Sciatic nerve (tissue), 2 donors: ENCODE measurements at regions not wholly inside any gene's neighbourhood (a gene's known extent, or its start where the extent isn't known, plus 50 kb on each side); places are given as distances from the start of the nearest gene placed in this dataset.
"Not testable (repeated sequence)": the region's sequence is repeated elsewhere in the genome, so short reads cannot be mapped to it uniquely, and the experiment has no call there.

Source experiments
- ATAC-seq: fragments of 200-7000 bp; cut with Tn5 transposase; one replicate; pipeline ENCODE4 v1.9.1; 2020; ENCODE audit warnings: mild to moderate bottlenecking, moderate library complexity
- DNase-seq: peaks from one replicate; pipeline ENCODE4 v3.0.0-alpha.2; 2020; ENCODE audit warnings: low spot score
- intact Hi-C: fragments of 100-400 bp; cut with DNase I; formaldehyde crosslinking; loops from one replicate; pipeline ENCODE4 v1.14.2; 2022
- donor health status: DM: no; HTN: no; CAD: no.
- donor health status: DM: no; HTN: no; CAD: no.

DNA sequence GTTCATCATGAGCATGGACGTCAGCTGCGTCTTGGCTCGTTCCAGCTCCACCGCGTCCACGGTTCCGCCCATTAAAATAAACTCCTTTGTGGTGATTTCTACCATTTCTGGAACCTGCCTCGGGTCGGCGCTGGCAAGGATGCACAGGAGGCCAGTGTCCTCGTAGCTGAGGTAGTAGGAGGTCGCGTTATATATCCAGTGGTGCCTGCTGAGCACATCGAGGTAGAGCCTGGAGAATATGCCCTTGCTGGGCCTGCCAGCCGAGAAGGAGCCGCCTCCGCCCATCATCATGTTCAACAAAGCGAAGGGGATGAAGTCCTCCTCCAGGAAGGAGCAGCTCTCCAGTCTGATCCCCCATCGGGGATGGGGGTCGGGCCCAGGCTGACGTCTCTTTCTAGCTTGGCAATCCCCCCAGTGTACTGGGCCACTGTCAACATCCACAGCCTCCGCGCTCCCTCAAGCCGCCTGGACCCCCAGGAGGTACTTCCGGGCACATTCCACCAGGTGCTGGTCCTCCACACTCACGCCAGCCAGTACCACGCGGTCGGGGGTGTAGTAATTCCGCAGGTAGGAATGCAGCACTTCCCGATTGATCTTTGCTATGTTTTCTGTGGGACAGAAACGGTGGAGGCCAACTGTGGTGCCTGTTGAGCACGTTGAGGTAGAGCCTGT is 120.9 kb upstream of the GRID2 start:
- ATAC-seq (no peak), DNase-seq (no peak)
- intact Hi-C loops = no loop called here

DNA sequence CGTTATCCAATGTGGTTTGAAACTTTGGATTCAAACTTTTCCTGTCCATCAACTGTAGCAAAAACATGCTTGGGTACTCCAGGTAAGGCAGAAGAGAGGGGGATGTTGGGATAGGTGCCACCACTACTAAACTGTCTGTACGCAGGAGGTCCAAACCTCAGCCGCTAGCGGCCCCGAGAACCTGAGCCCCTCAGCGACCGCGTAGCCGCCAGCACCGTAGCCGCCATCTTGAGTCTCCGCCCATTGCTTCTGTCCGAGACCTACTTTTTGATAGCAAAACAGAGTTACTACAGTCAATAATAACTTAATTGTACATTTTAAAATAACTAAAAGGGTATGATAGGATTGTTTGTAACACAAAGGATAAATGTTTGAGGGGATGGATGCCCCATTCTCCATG is 119.9 kb upstream of the GRID2 start:
- no peak for ATAC-seq
- intact Hi-C loops = no loop called here

DNA sequence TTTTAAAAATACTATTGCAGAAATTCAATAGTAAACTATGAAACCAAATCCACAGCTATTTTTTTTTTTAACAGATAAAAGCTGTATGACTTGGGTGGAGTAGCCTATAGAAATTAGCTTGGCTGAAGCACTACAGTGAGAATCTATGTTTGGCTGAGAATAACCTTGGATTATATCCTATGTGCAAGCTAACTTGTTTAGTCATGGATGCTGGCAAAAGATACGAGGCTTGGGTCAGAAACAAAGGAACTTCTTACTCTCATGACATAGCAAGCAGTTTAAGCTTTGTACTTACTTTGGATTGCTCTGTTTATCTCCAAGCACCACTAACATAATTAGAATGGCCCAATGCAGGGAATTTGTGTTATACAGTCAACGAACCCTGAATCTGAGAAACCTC is 119.2 kb upstream of the GRID2 start:
- intact Hi-C loops = no loop called here
- DNase-seq (no peak), ATAC-seq (no peak)

More for the DNA sequence above, 119.9 kb upstream of the GRID2 start:
- no peak for DNase-seq

DNA sequence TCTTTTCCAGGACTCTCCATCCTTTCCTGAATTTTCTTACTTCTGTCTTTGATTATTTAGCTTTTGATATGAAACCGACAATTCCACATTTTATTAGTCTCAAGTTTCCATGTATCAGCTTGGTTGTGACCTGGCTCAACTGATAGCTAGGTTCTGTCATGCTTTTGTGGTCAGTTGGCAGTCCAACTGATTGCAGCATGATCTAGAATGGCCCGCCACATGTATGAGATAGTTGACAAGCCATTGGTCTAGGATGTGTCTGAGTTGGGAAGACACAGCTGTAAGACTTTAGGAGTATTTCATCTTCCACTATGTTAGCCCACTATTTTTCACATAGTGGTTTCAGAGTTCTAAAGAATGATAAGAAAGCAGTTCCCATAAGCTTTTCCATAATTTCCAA is 117.5 kb upstream of the GRID2 start:
- ATAC-seq = no peak
- DNase-seq = no peak
- intact Hi-C loops = no loop called here

DNA sequence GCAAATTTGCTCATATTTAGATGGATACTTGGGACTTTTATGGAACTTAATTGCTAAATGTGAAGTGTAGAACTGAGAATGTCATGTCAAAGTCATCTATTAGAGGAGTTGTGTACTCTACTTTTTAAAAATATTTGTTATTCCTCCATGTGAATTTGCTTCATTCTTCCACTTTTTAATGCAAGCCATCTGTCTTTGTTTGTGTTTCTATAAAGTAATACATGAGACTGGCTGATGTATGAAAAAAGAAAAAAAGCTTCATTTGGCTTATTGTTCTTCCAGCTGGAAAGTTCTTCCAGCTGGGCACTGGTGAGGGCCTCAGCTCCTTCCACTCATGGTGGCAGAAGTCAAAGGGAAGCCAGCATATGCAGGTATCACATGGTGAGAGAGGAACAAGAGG is 114.6 kb upstream of the GRID2 start:
- DNase-seq (no peak), ATAC-seq (no peak)
- intact Hi-C loops = no loop called here

DNA sequence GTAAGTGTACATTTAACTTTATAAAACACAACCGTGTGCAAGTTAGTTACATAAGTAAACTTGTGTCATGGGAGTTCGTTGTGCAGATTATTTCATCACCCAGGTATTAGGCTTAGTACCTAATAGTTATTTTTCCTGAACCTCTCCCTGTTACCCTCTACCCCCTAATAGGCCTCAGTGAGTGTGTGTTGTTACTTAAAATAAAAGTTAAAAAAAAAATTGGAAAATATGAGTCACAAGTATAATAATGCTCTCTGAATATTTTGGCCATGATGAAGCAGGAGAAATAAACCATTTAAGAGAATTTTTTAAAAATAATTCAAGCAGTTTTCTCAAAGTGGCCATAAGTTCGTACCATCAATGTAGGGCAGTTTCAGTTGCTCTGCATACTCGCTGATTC is 105.1 kb upstream of the GRID2 start:
- no peak for DNase-seq
- ATAC-seq = no peak

DNA sequence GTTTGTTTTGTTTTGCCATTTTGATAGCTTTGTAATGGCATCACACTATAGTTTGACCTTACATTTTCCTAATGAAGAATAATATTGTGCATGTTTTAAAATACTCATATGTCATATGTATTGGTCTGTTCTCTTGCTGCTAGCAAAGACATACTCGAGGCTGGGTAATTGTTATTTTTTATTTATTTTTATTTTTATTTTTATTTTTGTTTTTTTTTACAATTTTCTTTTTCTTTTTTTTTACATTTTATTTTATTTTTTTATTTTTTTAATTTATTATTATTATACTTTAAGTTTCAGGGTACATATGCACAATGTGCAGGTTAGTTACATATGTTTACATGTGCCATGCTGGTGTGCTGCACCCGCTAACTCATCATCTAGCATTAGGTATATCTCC is 104.6 kb upstream of the GRID2 start:
- DNase-seq (no peak), ATAC-seq (no peak)
- intact Hi-C loops = no loop called here

More for the DNA sequence above, 105.1 kb upstream of the GRID2 start:
- intact Hi-C loops = no loop called here

DNA sequence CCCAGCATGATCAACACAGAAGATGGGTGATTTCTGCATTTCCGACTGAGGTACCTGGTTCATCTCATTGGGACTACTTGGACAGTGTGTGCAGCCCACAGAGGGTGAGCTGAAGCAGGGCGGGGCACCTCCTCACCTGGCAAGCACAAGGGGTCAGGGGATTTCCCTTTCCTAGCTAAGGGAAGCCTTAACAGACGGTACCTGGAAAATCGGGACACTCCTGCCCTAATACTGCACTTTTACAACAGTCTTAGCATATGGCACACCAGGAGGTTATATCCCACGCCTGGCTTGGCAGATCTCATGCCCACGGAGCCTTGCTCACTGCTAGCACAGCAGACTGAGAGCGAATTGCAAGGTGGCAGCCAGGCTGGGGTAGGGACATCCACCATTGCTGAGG is 92.9 kb upstream of the GRID2 start:
- ATAC-seq (no peak), DNase-seq (no peak)
- intact Hi-C loops = no loop called here

DNA sequence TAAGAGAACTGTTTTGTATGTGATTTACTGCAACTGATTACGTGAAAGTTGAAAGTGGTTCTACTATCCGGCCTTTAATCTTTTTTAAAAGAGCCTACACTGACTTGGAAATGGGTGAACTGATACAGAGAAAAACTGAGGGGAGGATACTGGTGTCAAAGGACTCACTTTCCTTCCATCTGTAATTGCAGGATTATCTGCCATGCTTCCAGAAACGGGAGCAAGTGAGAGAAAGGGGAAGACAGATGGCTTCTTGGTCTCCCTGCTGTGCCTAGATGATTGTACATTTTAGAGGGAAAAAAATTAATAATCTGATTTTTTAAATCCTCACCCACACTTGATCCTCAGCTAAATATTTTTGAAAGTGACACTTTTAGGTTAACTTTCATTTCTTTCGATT is 88.3 kb upstream of the GRID2 start:
- intact Hi-C loops = no loop called here
- no peak for ATAC-seq

DNA sequence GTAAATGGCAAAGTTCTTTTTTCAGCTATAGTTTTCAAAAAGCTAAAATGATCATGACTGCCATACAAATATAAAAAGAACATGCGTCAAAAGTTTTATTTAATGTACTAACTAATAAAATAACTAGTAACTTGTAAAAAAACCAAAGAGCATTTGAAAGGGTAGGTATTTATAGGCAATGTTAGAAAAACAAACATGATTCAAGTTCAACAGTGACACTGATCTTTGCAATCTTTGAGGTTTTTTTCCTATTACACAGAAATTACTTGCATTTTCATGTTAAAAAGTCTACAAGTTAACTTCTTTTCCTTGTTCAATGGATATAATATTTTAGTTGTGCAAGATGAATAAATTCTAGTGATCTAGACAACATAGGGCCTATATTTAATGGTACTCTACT is 72.3 kb upstream of the GRID2 start:
- intact Hi-C loops = no loop called here
- DNase-seq (no peak), ATAC-seq (no peak)

More for the DNA sequence above, 88.3 kb upstream of the GRID2 start:
- no peak for DNase-seq

DNA sequence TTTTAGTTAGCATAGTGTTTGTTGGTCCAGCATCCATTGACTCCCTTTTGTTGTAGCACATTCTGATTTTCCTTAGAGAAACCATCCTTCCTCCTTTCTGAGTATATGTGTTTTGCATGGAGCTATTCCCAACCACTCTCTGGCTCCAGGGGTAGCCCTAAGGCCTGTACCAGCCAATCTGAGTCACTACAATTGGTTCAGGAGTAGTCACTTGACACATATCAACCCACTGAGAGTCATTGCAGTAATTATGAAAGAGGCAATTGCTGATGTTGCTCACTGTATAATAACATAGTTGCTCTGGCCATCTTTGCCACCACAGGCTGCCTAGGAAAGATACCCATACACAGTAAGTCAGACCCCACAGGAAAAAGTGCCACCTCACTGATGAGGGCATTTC is 71.2 kb upstream of the GRID2 start:
- DNase-seq = no peak
- ATAC-seq = no peak
- intact Hi-C loops = no loop called here

DNA sequence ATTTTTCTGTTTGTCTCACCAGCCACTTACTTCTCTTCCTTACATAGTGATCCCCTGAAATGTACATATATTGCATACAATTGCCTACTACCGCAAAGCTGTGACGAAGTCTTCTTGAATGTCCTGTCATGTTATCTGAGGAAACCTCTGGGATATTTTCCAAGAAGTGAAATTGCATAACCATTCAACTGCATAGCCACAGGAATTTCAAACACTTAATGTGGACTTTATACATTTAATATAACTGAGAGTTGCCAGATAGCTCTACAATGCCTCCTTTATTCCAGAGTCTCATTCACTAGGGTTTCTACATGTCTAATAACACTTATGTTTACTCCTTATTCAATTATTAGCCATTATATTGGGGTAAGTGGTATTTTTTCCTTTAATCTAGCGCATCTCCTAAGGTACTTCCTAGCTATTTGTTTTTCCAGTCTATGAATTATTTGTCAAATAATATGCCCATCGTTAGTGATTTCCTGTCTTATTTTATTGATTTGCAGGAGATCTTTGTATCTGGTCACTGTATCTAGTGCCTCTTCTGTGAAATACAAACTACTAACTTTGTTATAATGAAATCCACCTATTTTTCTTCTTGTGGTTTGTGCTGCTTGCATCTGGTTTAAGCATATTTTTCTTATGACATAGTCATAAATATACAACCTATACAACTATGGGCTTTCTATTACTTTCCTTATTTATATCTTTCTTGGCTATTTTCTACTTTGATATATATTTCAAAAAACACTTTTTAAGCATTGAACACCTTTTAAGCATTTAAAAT is 69.2 kb upstream of the GRID2 start:
- DNase-seq = no peak
- intact Hi-C loops = no loop called here
- ATAC-seq = no peak

DNA sequence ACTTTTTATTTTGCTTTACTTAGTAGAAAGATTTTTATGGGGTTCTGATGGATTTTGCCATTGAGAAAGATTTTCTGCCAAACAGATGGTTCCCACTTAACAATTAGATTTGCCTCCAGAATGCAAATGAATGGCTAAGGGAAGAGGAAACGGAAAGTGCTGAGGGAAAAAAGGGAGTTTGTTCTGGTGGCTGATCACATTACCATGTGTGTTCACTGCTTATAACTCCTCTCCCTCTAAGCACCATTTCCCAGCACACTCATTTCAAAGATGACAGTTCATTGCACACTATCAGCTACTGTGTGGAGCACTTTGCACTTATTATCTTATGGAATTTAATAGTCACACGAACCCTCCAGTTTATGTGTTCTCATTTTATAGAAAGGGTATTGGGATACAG is 68.0 kb upstream of the GRID2 start:
- intact Hi-C loops = no loop called here
- ATAC-seq (no peak), DNase-seq (no peak)

DNA sequence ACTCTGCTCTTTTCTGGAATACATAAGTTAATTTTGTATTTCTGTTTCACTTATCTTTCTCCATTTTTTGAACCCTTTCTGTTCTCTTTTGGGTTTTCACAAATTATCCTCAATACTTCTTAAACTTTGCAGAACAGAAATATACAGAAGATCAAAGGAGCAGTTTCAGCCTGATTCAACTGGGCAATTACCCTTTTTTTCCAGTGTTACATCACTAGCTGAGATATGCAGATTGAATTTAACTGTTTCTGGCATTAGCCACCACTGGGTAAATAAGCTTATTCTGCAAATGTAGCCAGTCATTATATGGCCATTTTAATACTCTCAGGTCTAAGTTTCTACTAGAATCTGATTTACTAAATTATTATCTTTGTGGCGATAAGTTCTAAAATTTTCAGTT is 66.9 kb upstream of the GRID2 start:
- DNase-seq = no peak
- intact Hi-C loops = no loop called here

DNA sequence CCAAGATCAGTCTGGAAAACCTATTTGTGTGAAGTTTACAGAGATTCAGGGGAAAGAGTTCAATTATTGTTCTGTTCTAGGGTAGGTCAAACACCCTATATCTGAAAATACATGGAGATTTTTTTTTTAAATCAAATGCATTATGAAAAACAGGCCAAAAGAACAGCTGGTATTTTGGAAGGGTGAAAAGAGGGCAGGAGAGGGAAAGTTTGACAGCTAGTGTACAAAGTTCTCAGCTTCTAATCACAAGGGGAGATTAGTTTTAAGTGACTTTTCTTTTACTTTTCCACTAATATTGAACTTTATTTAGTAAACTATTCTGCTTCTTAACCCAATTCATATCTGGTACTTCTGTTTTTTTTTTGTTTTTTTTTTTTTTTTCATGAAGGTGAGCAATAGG is 66.2 kb upstream of the GRID2 start:
- DNase-seq (no peak), ATAC-seq (no peak)
- intact Hi-C loops = no loop called here

More for the DNA sequence above, 66.9 kb upstream of the GRID2 start:
- ATAC-seq = no peak

DNA sequence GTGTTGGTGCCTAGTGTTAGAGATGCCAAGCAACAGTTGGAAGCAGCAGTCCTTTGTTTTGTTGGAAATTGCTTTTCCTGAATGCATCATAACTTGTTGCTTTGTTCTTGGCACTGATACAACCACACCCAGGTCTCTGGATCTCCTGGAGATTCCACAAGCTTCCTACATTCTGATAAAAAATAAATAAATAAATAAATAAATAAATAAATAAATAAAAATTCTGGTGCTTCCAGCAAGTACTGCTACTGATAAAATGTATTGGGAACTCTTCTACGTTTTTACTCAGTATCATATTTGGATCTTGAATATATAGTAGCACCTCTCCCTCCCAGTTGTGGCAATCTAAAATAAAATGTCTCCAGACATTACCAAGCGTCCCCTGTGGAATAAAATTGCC is 62.7 kb upstream of the GRID2 start:
- intact Hi-C loops = no loop called here
- ATAC-seq = no peak

DNA sequence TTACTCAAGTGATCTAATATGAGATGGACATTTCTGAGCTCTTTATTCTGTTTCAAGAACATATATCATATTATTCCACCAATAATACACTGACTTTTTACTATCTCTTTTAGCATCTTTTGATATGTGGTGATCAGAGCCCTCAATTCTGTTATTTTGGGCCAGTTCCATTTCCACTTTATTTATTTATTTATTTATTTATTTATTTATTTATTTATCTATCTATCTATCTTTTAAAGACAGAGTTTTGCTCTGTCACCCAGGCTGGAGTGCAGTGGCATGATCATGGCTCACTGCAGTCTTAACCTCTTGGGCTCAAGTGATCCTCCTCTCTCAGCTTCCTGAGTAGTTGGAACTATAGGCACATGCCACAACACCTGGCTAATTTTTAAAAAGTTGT is 57.4 kb upstream of the GRID2 start:
- ATAC-seq = no peak
- no peak for DNase-seq
- intact Hi-C loops = no loop called here

More for the DNA sequence above, 62.7 kb upstream of the GRID2 start:
- no peak for DNase-seq

DNA sequence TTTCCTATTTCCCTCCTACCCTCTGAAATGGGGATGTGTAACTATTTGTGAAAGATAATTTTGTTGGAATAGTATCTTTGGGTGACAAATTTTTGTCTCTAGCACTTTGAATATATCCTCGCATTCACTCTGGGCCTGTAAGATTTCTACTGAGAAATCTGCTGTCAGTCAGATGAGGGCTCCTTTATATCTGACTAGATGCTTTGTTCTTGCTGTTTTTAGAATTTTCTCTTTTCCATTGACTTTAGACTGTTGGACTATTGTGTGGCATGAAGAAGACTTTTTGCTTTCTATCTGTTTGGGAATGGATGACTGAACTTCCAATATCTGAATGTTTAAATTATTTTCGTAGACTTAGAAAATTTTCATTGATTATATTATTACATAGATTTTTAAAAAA is 54.2 kb upstream of the GRID2 start:
- no peak for DNase-seq
- intact Hi-C loops = no loop called here
- no peak for ATAC-seq

DNA sequence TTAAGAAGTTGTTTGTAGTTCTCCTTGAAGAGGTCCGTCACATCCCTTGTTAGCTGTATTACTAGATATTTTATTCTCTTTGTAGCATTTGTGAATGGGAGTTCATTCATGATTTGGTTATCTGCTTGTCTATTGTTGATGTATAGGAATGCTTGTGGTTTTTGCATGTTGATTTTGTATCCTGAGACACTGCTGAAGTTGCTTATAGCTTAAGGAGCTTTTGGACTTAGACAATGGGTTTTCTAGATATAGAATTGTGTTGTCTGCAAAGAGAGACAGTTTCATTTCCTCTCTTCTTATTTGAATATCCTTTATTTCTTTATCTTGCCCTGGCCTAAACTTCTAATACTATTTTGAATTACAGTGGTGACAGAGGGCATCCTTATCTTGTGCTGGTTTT is 52.1 kb upstream of the GRID2 start:
- intact Hi-C loops = no loop called here
- ATAC-seq (no peak), DNase-seq (no peak)

DNA sequence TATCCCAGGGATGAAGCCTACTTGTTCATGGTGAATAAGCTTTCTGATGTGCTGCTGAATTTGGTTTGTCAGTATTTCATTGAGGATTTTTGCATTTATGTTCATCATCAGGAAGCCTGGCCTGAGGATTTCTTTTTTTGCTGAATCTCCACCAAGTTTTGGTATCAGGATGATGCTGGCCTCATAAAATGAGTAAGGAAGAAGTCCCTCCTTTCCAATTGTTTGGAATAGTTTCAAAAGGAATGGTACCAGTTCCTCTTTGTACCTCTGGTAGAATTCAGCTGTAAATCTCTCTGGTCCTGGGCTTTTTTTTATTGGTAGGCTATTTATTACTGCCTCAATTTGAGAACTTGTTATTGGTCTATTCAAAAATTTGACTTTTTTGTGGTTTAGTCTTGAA is 51.4 kb upstream of the GRID2 start:
- intact Hi-C loops, ATAC-seq, DNase-seq: not testable (repeated sequence)

DNA sequence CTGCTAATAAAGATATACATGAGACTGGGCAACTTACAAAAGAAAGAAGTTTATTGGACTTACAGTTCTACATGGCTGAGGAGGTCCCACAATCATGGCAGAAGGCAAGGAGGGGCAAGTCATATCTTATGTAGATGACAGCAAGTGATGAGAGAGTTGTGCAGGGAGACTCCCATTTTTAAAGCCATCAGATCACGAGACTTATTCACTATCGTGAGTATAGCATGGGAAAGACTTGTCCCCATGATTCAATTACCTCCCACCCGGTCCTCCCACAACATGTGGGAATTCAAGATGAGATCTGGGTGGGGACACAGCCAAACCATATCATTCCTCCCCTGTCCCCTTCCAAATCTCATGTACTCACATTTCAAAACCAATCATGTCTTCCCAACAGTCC is 50.9 kb upstream of the GRID2 start:
- DNase-seq = no peak
- ATAC-seq = no peak
- intact Hi-C loops = no loop called here
